MG63 (cell line): ENCODE measurements at regions not wholly inside any gene's neighbourhood (a gene's known extent, or its start where the extent isn't known, plus 50 kb on each side); places are given as distances from the start of the nearest gene placed in this dataset.

Experiments
- DNase-seq: peaks from one replicate; pipeline ENCODE4 v3.0.0-alpha.2; 2020
- H3K27me3 ChIP-seq: fragments of 250-450 bp; sonication (Bioruptor Pico); 2 replicates; pipeline ENCODE4 v1.5.1; 2020; ENCODE audit warnings: mild to moderate bottlenecking, moderate library complexity
- H3K36me3 ChIP-seq: fragments of 250-450 bp; sonication (Bioruptor Pico); 2 replicates; pipeline ENCODE4 v1.5.1; 2020; ENCODE audit warnings: mild to moderate bottlenecking, moderate library complexity
- H3K4me3 ChIP-seq: fragments of 250-450 bp; sonication (Bioruptor Pico); 2 replicates; pipeline ENCODE4 v1.5.1; 2020; ENCODE audit warnings: mild to moderate bottlenecking, moderate library complexity
- H3K9me3 ChIP-seq: fragments of 250-450 bp; sonication (Bioruptor Pico); 2 replicates; pipeline ENCODE4 v1.5.1; 2020; ENCODE audit warnings: mild to moderate bottlenecking, moderate library complexity

DNA sequence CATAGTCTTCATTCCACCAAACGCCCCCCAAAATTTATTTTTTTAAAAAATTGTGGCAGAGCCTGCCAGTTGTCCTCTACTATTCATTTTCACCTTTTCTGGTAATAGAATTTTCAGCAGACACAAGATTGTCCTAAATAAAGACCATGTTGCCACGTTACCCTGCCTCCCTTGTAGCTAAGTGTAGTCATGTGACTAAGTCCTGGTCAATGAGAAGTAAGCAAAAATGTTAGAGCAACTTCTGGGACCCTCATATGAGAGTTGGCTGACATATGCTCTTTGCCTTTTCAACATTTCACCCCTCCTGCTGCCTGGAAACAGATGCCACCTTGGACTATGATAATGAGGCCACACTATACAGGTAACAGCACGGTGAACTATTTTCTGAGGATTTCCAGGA lies 203.1 kb downstream of the PIK3R1 start:
- Histone ChIP-seq H3K27me3 (no peaks in the 10 kb centered on the region), H3K36me3 (no peaks in the 10 kb centered on the region), H3K4me3 (no peak overlapping the region), H3K9me3 (no peaks in the 10 kb centered on the region)
- DNase-seq: no peak

- Histone ChIP-seq H3K36me3 (no peaks in the 10 kb centered on the region), H3K27me3 (no peaks in the 10 kb centered on the region), H3K9me3 (no peaks in the 10 kb centered on the region), H3K4me3 (no peak overlapping the region)
- no peak for DNase-seq
Measured at GRCh38 chr5:68419081-68419636, 203.6 kb downstream of the PIK3R1 start.

DNA sequence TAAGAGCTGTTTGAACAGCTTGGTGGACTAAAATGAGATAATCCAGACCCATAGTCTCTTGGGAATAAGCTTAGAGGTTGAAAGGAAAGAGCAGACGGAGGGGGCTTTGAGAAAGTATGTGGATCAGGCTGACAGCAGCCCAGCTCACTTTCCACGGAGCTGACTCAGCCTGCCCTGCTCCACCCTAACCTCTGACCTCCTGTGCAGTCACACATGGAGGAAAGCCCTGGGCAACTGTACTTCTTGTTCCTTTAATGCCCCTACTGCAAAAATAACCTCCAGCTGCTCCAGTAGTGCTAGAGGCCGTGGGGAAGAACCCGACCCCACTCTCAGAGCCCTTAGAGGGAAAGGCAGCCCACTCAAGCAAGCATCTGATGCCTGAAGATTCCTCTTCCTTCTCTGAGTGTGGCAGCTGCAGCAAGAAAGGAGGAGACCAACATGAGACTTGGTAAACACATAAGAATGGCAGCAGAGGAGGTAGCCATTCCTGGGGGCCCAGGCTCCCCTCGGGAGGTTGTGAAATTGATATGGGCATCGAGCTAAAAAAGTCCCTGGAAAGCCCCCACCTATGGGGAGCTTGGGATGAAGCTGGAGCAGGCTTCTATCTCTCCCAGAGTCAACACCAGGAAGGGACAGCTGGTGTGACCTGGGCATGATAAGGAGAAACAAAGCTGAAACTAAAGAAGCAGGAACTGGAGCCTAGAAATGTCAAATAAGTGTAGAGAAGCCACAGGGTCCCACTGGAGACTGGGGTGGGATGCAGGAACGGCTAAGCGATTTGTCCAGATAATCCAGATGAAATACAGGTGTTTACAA lies 204.3 kb downstream of the PIK3R1 start:
- Histone ChIP-seq H3K9me3 (no peaks in the 10 kb centered on the region), H3K4me3 (no peak overlapping the region), H3K36me3 (no peaks in the 10 kb centered on the region), H3K27me3 (no peaks in the 10 kb centered on the region)
- peak; percentile 71 for DNase-seq

DNA sequence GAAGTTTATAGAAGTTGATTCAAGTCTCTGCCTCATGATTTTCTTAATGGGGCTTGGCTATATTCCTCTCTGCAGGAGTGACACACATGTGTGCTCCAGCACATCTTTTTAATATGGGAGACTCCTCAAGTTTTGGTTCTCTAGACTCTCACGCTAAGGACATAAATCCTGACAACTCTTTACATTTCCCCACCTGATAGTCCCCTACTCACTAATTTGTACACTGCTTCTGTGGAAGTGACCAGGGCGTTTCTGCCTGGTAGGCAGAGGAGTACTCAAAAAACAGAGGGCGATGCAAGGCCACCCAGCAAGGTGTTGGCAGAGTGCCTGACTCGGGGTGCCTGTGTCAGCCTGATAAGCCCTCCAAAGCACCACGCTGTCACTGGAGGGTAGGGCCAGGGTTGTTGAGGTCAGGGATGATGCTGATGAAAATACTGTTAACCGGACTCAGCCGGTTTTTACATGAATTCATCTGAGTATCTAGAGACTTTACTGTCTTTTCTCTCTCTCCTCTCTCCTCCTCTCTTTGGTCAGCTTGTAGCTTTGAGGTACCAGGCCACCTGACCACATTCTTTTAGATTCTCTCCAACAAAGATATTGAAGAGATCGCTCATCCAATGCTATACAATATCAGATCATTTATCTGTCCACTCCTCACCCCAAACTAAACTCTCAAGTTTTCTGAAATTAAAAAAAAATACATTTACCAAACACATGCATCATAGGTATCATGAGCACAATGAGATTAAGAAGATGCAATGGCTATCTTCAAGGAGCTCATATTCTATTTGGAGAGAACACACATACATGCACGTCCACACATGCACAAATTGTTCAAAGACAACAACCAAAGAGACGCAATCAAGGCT lies 205.2 kb downstream of the PIK3R1 start:
- no peaks in the 10 kb centered on the region for H3K27me3 ChIP-seq
- H3K4me3 ChIP-seq: no peak overlapping the region
- DNase-seq: no peak
- H3K36me3 ChIP-seq: no peaks in the 10 kb centered on the region
- no peaks in the 10 kb centered on the region for H3K9me3 ChIP-seq

- no peaks in the 10 kb centered on the region for H3K36me3 ChIP-seq
- no peaks in the 10 kb centered on the region for H3K9me3 ChIP-seq
- H3K4me3 ChIP-seq: no peak overlapping the region
- no peak for DNase-seq
- H3K27me3 ChIP-seq: no peaks in the 10 kb centered on the region
Measured at GRCh38 chr5:68421485-68422220, 206.1 kb downstream of the PIK3R1 start.

- Histone ChIP-seq H3K27me3 (no peaks in the 10 kb centered on the region), H3K36me3 (no peaks in the 10 kb centered on the region), H3K4me3 (no peak overlapping the region), H3K9me3 (no peaks in the 10 kb centered on the region)
- no peak for DNase-seq
Measured at GRCh38 chr5:68423154-68423811, 207.7 kb downstream of the PIK3R1 start.

DNA sequence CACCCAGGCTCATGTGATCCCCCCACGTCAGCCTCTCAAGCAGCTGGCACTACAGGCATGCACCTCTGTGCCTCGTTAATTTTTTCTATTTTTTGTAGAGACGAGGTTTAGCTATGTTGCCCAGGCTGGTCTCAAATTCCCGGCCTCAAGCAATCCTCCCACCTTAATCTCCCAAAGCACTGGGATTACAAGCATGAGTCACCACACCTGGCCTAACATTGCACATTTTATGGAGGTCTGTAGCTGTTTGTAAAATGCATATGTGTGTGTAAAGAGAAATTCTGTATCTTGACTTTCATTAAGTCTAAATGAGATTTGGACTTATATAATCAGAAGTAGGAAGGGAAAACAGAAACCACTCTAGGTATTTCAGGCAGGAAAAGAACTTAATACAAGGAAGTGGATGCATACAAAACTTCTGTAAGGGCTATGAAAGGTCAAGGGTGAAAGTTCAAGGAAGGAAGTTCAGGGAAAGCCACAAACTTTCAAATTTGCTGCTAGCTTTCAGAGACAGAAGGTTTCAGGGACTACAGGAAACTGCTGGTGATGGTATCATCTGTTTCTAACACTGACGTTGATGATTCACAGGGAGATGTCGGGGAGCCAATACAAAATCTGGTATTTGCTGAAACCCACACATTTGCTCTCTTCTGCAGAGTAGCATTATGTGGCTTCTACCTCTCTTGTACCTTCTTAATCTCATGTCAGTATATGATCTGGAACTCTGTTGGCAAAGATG lies 209.4 kb downstream of the PIK3R1 start:
- Histone ChIP-seq H3K4me3 (no peak overlapping the region), H3K9me3 (no peaks in the 10 kb centered on the region), H3K36me3 (no peaks in the 10 kb centered on the region), H3K27me3 (no peaks in the 10 kb centered on the region)
- no peak for DNase-seq

DNA sequence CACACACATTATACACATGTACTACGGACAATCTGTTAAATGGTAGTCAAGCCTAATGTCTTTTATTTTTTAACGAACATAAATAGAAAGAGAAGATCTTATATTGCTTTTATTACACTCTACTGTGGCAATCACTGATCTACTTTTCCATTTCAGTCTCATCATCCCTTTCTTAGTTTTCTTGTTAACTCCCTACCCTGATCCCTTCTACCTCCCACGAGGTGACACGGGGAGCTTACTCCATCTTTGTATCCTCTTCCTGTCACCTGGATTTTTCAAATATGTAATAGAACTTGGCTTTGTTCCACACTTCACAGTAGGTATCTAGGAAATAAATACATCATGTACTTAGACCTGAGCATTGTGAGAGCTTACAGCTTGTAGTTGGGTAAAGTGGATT lies 211.0 kb downstream of the PIK3R1 start:
- no peaks in the 10 kb centered on the region for H3K9me3 ChIP-seq
- no peaks in the 10 kb centered on the region for H3K36me3 ChIP-seq
- no peak for DNase-seq
- no peak overlapping the region for H3K4me3 ChIP-seq
- no peaks in the 10 kb centered on the region for H3K27me3 ChIP-seq

DNA sequence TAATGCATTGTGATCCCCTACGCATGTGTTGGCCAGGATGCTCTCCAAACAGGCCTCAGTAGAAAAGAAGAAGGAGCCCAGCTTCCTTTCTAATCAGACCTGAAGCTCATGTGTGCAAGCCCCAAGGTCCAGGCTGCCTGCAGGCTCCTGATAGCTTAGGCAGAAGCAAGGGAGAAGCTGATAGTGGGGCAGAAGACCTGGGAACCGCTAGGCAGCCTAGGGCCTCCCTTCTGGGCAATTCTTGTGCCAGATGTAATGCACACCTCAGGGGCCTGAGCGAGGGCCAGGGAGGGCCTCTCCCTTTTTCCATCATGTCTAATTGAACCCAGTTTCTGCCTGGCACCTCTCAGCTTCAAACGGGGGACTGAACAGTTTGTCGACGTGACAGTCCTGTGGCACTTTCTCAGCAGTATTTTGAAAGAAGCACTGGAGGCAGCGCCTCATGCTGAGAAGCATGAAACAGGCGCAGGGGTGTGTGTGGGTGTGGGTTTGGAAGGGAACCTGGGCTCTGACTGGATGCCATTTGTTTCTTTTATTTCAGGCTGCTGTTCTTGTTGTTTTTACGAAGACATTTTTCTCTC lies 212.8 kb downstream of the PIK3R1 start:
- no peaks in the 10 kb centered on the region for H3K27me3 ChIP-seq
- no peak overlapping the region for H3K4me3 ChIP-seq
- H3K9me3 ChIP-seq: no peaks in the 10 kb centered on the region
- H3K36me3 ChIP-seq: no peaks in the 10 kb centered on the region
- DNase-seq: no peak

DNA sequence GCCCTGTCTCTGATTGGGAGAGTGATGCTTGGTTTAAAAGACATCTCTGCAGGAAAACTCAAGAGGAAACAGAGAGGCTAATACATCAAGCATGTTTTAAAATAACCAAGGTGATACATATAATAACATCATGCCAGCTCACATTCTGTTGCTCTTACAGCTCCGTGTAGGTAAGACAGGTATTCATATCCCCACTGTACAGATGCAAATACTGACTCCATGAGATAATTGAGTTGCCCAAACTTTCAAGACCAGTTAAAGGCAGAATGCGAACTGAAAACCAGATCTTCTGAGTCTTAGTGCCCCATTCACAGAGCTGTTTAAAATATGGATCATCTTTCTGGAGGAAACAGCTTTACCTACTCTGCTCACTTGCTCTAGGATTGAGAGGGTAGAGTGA lies 214.0 kb downstream of the PIK3R1 start:
- H3K4me3 ChIP-seq: no peak overlapping the region
- no peak for DNase-seq
- H3K9me3 ChIP-seq: no peaks in the 10 kb centered on the region
- H3K36me3 ChIP-seq: no peaks in the 10 kb centered on the region
- no peaks in the 10 kb centered on the region for H3K27me3 ChIP-seq

DNA sequence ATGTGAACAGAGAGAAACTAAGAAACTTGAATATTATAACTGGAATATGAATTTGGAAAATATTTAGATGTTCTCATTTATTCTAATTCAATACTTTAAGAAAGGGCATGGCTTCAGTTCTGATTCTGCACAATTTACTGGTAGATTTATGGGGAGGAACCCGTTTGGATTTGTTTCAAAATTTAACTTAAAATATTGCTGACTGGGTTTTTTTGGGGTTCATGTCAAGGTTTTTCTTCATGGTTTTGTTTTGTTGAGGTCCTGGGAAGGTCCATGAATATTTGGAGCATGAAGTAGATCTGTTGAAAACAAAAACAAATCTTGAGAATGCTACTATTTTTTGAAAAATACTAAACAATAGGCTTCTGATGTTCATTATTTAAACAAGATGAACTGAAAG lies 214.7 kb downstream of the PIK3R1 start:
- Histone ChIP-seq H3K4me3 (no peak overlapping the region), H3K36me3 (no peaks in the 10 kb centered on the region), H3K9me3 (no peaks in the 10 kb centered on the region), H3K27me3 (no peaks in the 10 kb centered on the region)
- DNase-seq: no peak

DNA sequence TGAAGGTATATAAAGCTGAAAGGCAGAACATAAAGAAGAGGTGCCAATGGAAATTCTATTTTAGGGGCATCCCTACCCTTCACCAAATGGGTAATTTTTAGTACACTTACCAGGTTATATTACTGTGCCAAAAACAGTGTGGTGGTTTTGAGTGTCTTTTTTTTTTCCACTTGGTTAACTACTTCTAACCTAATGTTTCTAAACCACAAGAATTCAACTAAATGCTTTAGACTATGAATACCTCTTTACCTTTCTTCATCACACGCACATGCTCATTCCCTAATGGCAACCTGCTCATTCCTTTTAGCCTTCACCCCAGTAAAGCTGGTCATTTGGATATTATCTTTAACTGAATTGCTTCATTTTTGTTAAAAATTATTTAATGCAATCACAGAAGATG lies 215.6 kb downstream of the PIK3R1 start:
- H3K9me3 ChIP-seq: no peaks in the 10 kb centered on the region
- no peaks in the 10 kb centered on the region for H3K27me3 ChIP-seq
- DNase-seq: no peak
- H3K36me3 ChIP-seq: no peaks in the 10 kb centered on the region
- no peak overlapping the region for H3K4me3 ChIP-seq

DNA sequence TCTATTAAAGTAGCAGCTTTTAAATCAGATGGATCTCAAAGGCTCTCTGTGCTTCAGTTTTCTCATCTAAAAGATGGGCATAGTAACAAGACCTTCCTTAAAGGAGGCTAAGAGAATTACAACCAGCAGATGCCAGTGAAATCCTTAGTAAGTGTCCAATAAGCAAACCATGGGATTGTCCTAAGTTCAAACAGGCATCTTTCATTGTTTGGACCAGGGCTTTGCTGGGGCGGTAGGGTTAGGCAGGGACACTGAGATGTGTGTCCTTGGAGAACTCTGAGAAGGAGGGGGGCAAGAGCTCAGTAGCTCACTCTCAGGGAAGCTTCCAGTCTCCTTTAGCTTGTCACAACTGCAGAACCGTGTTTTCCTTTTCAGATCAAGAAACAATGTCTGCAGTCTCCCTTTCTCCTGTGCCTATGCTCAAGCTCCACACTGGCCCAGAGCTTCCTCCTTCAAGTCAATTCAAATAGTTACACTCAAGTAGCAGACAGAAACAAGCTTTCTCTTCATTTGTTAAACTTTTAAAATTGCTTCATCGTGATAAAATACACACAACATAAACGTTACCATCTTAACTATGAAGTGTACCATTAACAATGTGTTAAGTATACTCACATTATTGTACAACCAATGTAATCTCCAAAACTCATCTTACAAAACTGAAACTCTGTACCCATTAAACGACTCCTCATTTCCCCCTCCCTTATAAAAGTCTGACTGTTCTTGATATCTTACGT lies 216.2 kb downstream of the PIK3R1 start:
- no peaks in the 10 kb centered on the region for H3K9me3 ChIP-seq
- H3K4me3 ChIP-seq: no peak overlapping the region
- H3K27me3 ChIP-seq: no peaks in the 10 kb centered on the region
- DNase-seq: no peak
- no peaks in the 10 kb centered on the region for H3K36me3 ChIP-seq

DNA sequence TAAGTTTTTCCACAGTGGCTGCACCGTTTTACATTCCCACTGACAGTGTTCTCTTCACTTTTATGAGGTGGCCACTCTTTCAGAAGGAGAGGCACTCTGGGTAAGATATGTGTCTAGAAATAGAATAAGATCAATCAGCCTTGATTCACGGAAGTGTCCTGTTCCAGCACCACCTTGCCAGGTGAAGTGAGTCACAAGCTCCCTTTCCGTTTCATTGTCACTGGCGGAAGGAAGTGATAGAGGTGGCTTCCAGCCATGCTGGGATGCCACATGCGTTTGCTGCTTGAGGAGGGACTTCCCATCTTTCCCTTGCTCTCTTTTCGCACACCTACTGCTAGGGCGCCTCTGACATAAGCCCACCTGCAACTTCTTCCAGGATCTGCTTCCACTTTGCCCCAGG lies 217.1 kb downstream of the PIK3R1 start:
- no peak overlapping the region for H3K4me3 ChIP-seq
- H3K27me3 ChIP-seq: no peaks in the 10 kb centered on the region
- DNase-seq: no peak
- H3K36me3 ChIP-seq: no peaks in the 10 kb centered on the region
- H3K9me3 ChIP-seq: no peaks in the 10 kb centered on the region

GRCh38 chr5:68433526-68433922 lies 218.0 kb downstream of the PIK3R1 start:
- DNase-seq: no peak
- no peak overlapping the region for H3K4me3 ChIP-seq

More at GRCh38 chr5:68433526-68433922, 218.0 kb downstream of the PIK3R1 start:
- Histone ChIP-seq H3K9me3 (no peaks in the 10 kb centered on the region), H3K27me3 (no peaks in the 10 kb centered on the region), H3K36me3 (no peaks in the 10 kb centered on the region)
